WI38 (cell line): ENCODE measurements at regions not wholly inside any gene's neighbourhood (a gene's known extent, or its start where the extent isn't known, plus 50 kb on each side); places are given as distances from the start of the nearest gene placed in this dataset.
A peak's percentile ranks its signal among the peaks of the same experiment; 100 is the strongest.

ENCODE experiments used
- H3K4me3 ChIP-seq: 2 replicates; pipeline ENCODE4 v1.5.1; 2011; ENCODE audit warnings: low read depth, mild to moderate bottlenecking, control low read depth, low read length
- CTCF ChIP-seq: IDR thresholded peaks from 2 replicates; pipeline ENCODE4 v1.5.1; 2012; ENCODE audit warnings: low read depth, mild to moderate bottlenecking, control low read depth, low read length

GRCh38 chr4:108484187-108484586, 136.2 kb upstream of the RPL34 start:
- no peak for TF ChIP-seq CTCF
- H3K4me3 ChIP-seq, result no peak overlapping the region

- H3K4me3 ChIP-seq, result no peak overlapping the region
- TF ChIP-seq CTCF, result no peak
Observed at GRCh38 chr4:108483650-108484049, 136.7 kb upstream of the RPL34 start.

- no peak for TF ChIP-seq CTCF
- H3K4me3 ChIP-seq, result no peak overlapping the region
Observed at GRCh38 chr4:108483079-108483478, 137.3 kb upstream of the RPL34 start.

GRCh38 chr4:108480881-108481280, 139.5 kb upstream of the RPL34 start:
- no peak for TF ChIP-seq CTCF

GRCh38 chr4:108477527-108478108, 142.8 kb upstream of the RPL34 start:
- H3K4me3 ChIP-seq, result no peak overlapping the region
- no peak for TF ChIP-seq CTCF

More at GRCh38 chr4:108480881-108481280, 139.5 kb upstream of the RPL34 start:
- no peak overlapping the region for H3K4me3 ChIP-seq

GRCh38 chr4:108473163-108473720, 147.1 kb upstream of the RPL34 start:
- no peak for TF ChIP-seq CTCF
- H3K4me3 ChIP-seq, result no peak overlapping the region

- no peak for TF ChIP-seq CTCF
- peak overlapping the region; percentile 19 for H3K4me3 ChIP-seq
Observed at GRCh38 chr4:108466936-108467902, 153.2 kb upstream of the RPL34 start.
